HG03439 (cell line): ENCODE measurements at regions not wholly inside any gene's neighbourhood (a gene's known extent, or its start where the extent isn't known, plus 50 kb on each side); places are given as distances from the start of the nearest gene placed in this dataset.
"Not testable (repeated sequence)": the region's sequence is repeated elsewhere in the genome, so short reads cannot be mapped to it uniquely, and the experiment has no call there.

ENCODE experiments used
- ATAC-seq: cut with Tn5 transposase; IDR thresholded peaks from one replicate; pipeline ENCODE4 v1.9.1; 2021; ENCODE audit warnings: mild to moderate bottlenecking, moderate library complexity; ENCODE audit not compliant: unreplicated experiment

GRCh38 chr6:23828861-23829260 lies 297.2 kb upstream of the NRSN1 start:
- no peak for ATAC-seq

GRCh38 chr6:23841116-23841515 lies 284.9 kb upstream of the NRSN1 start:
- no peak for ATAC-seq

- no peak for ATAC-seq
Measured at GRCh38 chr6:23842760-23843159, 283.3 kb upstream of the NRSN1 start.

GRCh38 chr6:23851522-23851921 lies 274.5 kb upstream of the NRSN1 start:
- ATAC-seq: no peak

- ATAC-seq: not testable (repeated sequence)
Measured at GRCh38 chr6:23853566-23854133, 272.4 kb upstream of the NRSN1 start.

GRCh38 chr6:23854154-23854553 lies 271.9 kb upstream of the NRSN1 start:
- not testable (repeated sequence) for ATAC-seq

- no peak for ATAC-seq
Measured at GRCh38 chr6:23855497-23856116, 270.4 kb upstream of the NRSN1 start.

- no peak for ATAC-seq
Measured at GRCh38 chr6:23870496-23870895, 255.5 kb upstream of the NRSN1 start.

GRCh38 chr6:23873161-23873560 lies 252.9 kb upstream of the NRSN1 start:
- no peak for ATAC-seq

GRCh38 chr6:23875006-23875405 lies 251.0 kb upstream of the NRSN1 start:
- ATAC-seq: no peak

- ATAC-seq: no peak
Measured at GRCh38 chr6:23879816-23880215, 246.2 kb upstream of the NRSN1 start.

- ATAC-seq: no peak
Measured at GRCh38 chr6:23890543-23891227, 235.3 kb upstream of the NRSN1 start.

- ATAC-seq: no peak
Measured at GRCh38 chr6:23905133-23905815, 220.7 kb upstream of the NRSN1 start.

- ATAC-seq: no peak
Measured at GRCh38 chr6:23910420-23910819, 215.6 kb upstream of the NRSN1 start.

GRCh38 chr6:23927935-23928334 lies 198.1 kb upstream of the NRSN1 start:
- ATAC-seq: no peak

GRCh38 chr6:23929201-23929600 lies 196.8 kb upstream of the NRSN1 start:
- ATAC-seq: no peak

- ATAC-seq: no peak
Measured at GRCh38 chr6:23940466-23940865, 185.5 kb upstream of the NRSN1 start.

GRCh38 chr6:23951691-23952090 lies 174.3 kb upstream of the NRSN1 start:
- ATAC-seq: no peak

- no peak for ATAC-seq
Measured at GRCh38 chr6:23952245-23952644, 173.8 kb upstream of the NRSN1 start.

GRCh38 chr6:23953976-23954375 lies 172.0 kb upstream of the NRSN1 start:
- ATAC-seq: no peak

GRCh38 chr6:23957017-23957416 lies 169.0 kb upstream of the NRSN1 start:
- no peak for ATAC-seq

GRCh38 chr6:23964865-23965264 lies 161.2 kb upstream of the NRSN1 start:
- ATAC-seq: no peak
